ENCODE measurements at regions not wholly inside any gene's neighbourhood (a gene's known extent, or its start where the extent isn't known, plus 50 kb on each side); places are given as distances from the start of the nearest gene placed in this dataset.

DNA sequence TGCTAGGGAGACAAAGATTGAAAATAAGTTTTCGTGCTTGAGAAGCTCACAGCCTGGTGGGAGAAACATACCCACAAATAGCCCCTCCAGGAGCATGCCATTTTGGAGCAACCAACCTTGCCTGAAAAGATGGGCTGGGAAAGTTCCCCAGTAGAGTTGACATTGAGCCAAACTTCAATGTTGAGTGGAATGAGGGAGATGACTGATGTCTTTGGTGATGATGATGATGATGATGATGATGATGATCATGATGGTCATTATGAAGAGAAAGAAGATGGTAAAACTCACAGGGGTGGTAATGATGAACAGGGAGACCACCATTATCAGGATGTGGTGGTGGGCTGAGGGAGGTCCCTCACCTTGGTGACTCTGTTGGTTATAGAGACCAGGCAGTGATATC lies 50.1 kb upstream of the ADRA1D start:
- TF ChIP-seq, protein P1, sequence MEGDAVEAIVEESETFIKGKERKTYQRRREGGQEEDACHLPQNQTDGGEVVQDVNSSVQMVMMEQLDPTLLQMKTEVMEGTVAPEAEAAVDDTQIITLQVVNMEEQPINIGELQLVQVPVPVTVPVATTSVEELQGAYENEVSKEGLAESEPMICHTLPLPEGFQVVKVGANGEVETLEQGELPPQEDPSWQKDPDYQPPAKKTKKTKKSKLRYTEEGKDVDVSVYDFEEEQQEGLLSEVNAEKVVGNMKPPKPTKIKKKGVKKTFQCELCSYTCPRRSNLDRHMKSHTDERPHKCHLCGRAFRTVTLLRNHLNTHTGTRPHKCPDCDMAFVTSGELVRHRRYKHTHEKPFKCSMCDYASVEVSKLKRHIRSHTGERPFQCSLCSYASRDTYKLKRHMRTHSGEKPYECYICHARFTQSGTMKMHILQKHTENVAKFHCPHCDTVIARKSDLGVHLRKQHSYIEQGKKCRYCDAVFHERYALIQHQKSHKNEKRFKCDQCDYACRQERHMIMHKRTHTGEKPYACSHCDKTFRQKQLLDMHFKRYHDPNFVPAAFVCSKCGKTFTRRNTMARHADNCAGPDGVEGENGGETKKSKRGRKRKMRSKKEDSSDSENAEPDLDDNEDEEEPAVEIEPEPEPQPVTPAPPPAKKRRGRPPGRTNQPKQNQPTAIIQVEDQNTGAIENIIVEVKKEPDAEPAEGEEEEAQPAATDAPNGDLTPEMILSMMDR (IDR thresholded peaks at IDR 0.05 in 4 of 5, conservative IDR thresholded peaks at IDR 0.05 in 1 of 5), result no peak
- no peak for TF ChIP-seq POLR2A (IDR thresholded peaks at IDR 0.05)

Measured in gastrocnemius medialis (tissue), 4 donors.